HUES48 (cell line): ENCODE measurements at regions not wholly inside any gene's neighbourhood (a gene's known extent, or its start where the extent isn't known, plus 50 kb on each side); places are given as distances from the start of the nearest gene placed in this dataset.
"Not testable (repeated sequence)": the region's sequence is repeated elsewhere in the genome, so short reads cannot be mapped to it uniquely, and the experiment has no call there.

ENCODE experiments used
- H3K27ac ChIP-seq: one replicate; pipeline ENCODE4 v1.7.0; 2013; ENCODE audit warnings: low read depth, low read length, inconsistent platforms
- H3K27me3 ChIP-seq: 2 replicates; pipeline ENCODE4 v1.6.1; 2013; ENCODE audit warnings: mild to moderate bottlenecking, low read length; ENCODE audit not compliant: control insufficient read depth, insufficient read depth
- H3K36me3 ChIP-seq: 2 replicates; pipeline ENCODE4 v1.6.1; 2013; ENCODE audit warnings: low read length; ENCODE audit not compliant: control insufficient read depth, insufficient read depth
- H3K4me1 ChIP-seq: 2 replicates; pipeline ENCODE4 v1.6.1; 2013; ENCODE audit warnings: mild to moderate bottlenecking, low read length; ENCODE audit not compliant: control insufficient read depth, insufficient read depth
- H3K4me3 ChIP-seq: 2 replicates; pipeline ENCODE4 v1.5.1; 2013; ENCODE audit warnings: mild to moderate bottlenecking, low read depth, low read length
- H3K9ac ChIP-seq: 2 replicates; pipeline ENCODE4 v1.6.1; 2013; ENCODE audit warnings: mild to moderate bottlenecking, low read depth, low read length, moderate library complexity
- H3K9me3 ChIP-seq: 2 replicates; pipeline ENCODE4 v1.6.1; 2013; ENCODE audit warnings: low read length; ENCODE audit not compliant: control insufficient read depth, insufficient read depth

- Histone ChIP-seq H3K27me3 (no peaks in the 10 kb centered on the region), H3K4me3 (no peak overlapping the region), H3K9me3 (no peaks in the 10 kb centered on the region), H3K27ac (no peak overlapping the region), H3K36me3 (no peaks in the 10 kb centered on the region), H3K9ac (no peak overlapping the region), H3K4me1 (no peaks in the 10 kb centered on the region)
Measured at GRCh38 chr1:230487773-230488428, 61.8 kb upstream of the PGBD5 start.

GRCh38 chr1:230476622-230477003, 50.5 kb upstream of the PGBD5 start:
- Histone ChIP-seq H3K27me3 (no peaks in the 10 kb centered on the region), H3K4me1 (peaks cover 6% of the 10 kb centered on the region; the same call in 1 of the 2 replicates), H3K9me3 (no peaks in the 10 kb centered on the region), H3K27ac (no peak overlapping the region), H3K9ac (no peak overlapping the region), H3K4me3 (no peak overlapping the region), H3K36me3 (no peaks in the 10 kb centered on the region)

- H3K9ac ChIP-seq, H3K36me3 ChIP-seq, H3K27me3 ChIP-seq, H3K4me3 ChIP-seq, H3K27ac ChIP-seq, H3K9me3 ChIP-seq, H3K4me1 ChIP-seq: not testable (repeated sequence)
Measured at GRCh38 chr1:230475856-230476621, 49.9 kb upstream of the PGBD5 start.
